ENCODE measurements at regions not wholly inside any gene's neighbourhood (a gene's known extent, or its start where the extent isn't known, plus 50 kb on each side); places are given as distances from the start of the nearest gene placed in this dataset.

DNA sequence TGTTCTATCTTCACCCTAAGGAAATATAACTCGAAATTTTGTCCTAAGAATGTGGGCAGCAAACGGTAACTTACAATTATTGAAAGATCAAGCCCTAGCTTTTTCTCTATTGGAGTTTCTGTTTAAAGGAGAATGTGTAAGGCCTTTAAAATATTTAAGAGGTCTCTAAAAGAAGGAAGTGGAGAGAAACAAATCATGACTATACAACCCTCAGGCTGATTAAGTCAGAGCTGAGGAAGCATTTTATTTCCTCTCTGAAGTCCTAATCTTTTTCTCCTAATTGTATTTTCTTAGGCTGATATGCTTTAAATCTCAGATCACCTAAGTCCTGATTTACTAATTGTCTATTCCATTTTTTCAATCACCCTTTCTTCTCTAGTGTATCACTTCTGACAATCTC, 1708.8 kb upstream of the C9orf72 start:
- TF ChIP-seq, protein P1, sequence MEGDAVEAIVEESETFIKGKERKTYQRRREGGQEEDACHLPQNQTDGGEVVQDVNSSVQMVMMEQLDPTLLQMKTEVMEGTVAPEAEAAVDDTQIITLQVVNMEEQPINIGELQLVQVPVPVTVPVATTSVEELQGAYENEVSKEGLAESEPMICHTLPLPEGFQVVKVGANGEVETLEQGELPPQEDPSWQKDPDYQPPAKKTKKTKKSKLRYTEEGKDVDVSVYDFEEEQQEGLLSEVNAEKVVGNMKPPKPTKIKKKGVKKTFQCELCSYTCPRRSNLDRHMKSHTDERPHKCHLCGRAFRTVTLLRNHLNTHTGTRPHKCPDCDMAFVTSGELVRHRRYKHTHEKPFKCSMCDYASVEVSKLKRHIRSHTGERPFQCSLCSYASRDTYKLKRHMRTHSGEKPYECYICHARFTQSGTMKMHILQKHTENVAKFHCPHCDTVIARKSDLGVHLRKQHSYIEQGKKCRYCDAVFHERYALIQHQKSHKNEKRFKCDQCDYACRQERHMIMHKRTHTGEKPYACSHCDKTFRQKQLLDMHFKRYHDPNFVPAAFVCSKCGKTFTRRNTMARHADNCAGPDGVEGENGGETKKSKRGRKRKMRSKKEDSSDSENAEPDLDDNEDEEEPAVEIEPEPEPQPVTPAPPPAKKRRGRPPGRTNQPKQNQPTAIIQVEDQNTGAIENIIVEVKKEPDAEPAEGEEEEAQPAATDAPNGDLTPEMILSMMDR (conservative IDR thresholded peaks at IDR 0.05): no peak
- TF ChIP-seq EZH2 (IDR thresholded peaks at IDR 0.05; ENCODE audit: low read depth): no peak

All from PC-9 (cell line).